Testis (tissue), 2 donors: ENCODE measurements at regions not wholly inside any gene's neighbourhood (a gene's known extent, or its start where the extent isn't known, plus 50 kb on each side); places are given as distances from the start of the nearest gene placed in this dataset.

Experiments used
- POLR2A ChIP-seq: fragments of 450-650 bp; IDR thresholded peaks from one replicate; pipeline ENCODE4 v1.6.1; 2017; ENCODE audit warnings: antibody characterized with exemption, mild to moderate bottlenecking, moderate library complexity
- TF ChIP-seq, protein P1 (sequence below), 3 experiments: fragments of 450-650 bp in 2 of 3; fragments of 200-600 bp in 1 of 3; sonication (generic) in 1 of 3; IDR thresholded peaks; one replicate each; pipeline ENCODE4 v1.5.1; 2016 to 2019; ENCODE audit warnings: antibody characterized with exemption in 3 of 3, mild to moderate bottlenecking in 2 of 3, moderate library complexity in 1 of 3

DNA sequence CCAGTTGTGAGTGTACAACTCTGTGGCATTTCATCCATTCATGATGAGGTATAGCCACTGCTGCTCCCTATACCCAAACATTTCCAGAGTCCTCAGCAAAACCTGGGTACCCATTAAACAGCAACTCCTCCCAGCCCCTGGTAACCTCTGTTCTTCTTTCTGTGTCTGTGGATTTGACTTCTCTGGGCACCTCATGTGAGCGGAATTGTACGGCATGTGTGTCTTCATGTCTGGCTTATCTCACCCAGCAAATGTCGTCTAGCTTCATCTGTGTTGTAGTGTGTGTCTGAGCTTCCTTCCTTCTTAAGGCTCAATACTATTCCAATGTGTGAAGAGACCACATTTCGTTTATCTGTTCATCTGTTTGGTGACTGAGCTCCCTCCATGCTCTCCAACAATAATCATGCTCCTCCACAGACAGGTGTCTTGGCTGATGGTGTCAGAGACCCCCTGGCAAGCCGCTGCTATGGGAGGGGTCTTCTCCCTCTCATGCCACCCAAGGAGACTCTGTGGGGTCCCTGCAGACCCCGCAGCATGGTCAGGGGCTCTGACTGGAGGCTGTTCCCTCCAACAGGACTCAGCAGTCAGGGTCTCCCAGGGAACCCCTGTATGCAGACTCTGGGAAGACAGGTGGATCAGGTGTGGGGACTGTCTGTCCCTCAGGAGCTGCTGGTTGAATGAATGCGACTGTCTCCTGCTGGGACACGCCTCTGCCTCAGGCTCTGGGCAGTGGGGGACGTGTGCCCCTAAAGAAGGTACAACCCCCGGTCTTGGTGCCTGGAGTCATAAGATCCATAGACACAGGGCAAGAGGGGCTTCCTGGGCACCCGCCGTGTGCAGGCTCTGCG, 52.7 kb downstream of the SMIM38 start:
- TF ChIP-seq, protein P1, sequence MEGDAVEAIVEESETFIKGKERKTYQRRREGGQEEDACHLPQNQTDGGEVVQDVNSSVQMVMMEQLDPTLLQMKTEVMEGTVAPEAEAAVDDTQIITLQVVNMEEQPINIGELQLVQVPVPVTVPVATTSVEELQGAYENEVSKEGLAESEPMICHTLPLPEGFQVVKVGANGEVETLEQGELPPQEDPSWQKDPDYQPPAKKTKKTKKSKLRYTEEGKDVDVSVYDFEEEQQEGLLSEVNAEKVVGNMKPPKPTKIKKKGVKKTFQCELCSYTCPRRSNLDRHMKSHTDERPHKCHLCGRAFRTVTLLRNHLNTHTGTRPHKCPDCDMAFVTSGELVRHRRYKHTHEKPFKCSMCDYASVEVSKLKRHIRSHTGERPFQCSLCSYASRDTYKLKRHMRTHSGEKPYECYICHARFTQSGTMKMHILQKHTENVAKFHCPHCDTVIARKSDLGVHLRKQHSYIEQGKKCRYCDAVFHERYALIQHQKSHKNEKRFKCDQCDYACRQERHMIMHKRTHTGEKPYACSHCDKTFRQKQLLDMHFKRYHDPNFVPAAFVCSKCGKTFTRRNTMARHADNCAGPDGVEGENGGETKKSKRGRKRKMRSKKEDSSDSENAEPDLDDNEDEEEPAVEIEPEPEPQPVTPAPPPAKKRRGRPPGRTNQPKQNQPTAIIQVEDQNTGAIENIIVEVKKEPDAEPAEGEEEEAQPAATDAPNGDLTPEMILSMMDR (IDR thresholded peaks at IDR 0.05): no peak
- TF ChIP-seq POLR2A: no peak
